HG03175 (cell line): ENCODE measurements at regions not wholly inside any gene's neighbourhood (a gene's known extent, or its start where the extent isn't known, plus 50 kb on each side); places are given as distances from the start of the nearest gene placed in this dataset.

Source experiments
- ATAC-seq: cut with Tn5 transposase; IDR thresholded peaks from one replicate; pipeline ENCODE4 v1.9.1; 2021; ENCODE audit warnings: mild to moderate bottlenecking, moderate library complexity; ENCODE audit not compliant: unreplicated experiment

DNA sequence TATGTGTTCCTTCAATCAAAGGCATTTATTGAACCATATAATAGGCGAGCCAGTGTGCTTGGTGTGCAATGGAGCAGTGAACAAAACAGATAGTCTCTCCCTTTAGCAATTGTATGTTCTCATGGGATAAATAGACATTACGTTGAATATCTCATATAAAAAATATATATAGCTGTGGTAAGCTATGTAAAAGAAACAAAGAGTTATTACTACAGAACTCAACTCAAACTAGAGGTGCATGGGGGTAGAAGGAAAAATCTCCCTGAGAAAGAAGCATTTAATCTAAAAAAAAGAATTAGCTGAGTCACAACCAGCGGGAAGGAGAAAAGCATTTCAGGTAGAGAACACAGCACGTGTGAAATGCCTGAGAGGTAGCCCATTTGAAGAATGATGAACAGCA lies 919.3 kb downstream of the CDH11 start:
- no peak for ATAC-seq

DNA sequence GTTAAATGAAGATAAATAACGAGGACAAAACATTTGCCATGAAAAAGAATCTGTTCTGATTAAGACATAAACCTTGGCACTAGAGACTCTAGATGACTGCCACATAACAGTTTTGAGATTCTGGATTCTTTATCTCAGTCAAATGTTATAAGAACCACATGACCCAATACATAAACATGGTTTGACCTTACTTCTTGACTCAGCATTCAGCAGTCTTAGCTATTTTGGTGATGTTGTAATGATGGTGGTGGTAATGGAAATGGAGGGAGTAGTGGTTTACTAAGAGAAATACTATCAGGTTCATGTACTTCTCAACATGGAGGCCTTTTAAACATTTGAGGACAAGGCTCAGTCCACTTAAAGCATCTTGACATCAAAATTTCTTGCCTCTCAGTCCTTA lies 925.4 kb downstream of the CDH11 start:
- ATAC-seq: no peak

DNA sequence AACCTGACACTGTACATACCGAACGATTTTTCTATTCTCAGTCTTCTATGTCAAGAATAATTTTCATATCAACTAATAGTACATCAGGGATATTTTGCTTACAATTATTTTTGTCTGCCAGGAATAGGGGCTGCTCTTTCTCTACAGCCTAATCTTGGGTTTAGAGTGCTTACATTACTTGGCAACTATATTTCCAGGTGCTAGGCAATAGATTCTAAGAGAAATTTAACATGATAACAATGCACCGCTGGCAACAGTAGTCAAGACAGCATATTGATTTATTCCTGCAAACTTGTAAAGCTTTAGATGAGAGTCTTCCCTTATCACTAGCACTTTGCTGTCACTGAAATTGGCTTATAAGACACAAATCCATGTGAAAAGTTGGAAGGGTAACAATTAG lies 935.9 kb downstream of the CDH11 start:
- no peak for ATAC-seq

DNA sequence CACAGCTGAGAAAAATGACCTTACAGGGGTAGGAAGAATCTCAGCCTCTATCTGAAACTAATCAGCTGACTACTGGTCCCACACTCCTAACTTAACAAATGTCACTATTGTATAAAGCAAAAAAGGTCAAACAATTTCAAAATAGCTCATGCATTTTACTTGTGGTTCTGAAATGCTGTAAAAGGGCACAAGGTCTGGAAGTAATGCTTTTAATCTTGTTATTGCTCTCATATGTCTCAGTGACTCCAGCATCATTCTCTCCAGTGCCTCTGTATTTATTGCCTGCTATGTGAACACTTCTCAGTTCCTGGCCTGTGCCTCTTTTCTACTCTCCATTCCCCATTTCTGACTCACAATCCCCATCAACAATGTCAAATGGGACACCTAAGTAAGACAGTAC lies 937.7 kb downstream of the CDH11 start:
- ATAC-seq: no peak

DNA sequence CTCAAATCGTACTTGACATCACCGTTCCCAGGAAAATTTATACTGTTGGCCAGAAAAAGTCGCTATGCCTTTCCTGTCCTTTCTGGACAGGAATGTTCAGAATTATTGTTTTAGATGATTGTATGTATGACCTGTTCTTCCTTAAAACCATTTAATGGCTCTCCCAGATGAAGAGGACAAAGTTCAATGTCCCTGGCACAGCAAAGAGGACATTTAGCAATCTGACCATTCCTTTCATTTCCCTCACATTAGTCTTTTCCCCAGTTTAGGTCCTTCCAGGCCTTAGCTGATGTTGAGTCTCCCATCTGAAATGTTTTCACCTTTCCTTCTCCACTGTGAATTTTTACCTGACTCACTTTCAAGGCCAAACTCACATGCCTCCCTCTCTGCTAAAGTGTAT lies 938.9 kb downstream of the CDH11 start:
- ATAC-seq: no peak

DNA sequence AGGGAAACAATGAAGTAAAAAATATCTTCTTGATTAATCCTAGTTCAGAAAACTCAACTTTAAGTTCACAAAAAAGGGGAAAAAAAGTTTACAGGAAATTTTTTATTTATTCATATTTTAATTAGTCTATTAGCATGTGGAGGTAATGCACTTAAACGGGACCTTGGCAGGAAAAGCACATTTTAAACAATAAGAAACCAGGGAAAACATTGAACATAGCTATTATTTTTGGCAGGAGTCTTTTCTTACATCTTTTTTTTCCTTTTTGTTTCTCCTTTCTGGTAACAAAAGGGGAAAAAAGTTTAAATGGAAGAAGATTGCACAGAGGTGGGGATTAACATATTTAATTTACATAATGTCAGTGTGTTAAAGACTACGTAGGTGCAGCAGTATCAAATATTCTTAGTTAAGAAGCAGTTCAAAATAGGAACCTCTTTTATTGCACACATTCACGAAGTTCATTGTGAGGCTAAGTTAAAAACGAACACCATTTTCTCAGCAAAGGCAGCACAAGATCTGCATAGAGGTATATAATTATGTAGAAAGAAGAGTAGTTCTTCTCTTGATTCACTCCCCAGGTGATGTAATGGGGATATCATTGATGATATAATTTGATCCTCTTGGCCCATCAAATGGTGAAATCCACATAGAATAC lies 940.5 kb downstream of the CDH11 start:
- no peak for ATAC-seq

DNA sequence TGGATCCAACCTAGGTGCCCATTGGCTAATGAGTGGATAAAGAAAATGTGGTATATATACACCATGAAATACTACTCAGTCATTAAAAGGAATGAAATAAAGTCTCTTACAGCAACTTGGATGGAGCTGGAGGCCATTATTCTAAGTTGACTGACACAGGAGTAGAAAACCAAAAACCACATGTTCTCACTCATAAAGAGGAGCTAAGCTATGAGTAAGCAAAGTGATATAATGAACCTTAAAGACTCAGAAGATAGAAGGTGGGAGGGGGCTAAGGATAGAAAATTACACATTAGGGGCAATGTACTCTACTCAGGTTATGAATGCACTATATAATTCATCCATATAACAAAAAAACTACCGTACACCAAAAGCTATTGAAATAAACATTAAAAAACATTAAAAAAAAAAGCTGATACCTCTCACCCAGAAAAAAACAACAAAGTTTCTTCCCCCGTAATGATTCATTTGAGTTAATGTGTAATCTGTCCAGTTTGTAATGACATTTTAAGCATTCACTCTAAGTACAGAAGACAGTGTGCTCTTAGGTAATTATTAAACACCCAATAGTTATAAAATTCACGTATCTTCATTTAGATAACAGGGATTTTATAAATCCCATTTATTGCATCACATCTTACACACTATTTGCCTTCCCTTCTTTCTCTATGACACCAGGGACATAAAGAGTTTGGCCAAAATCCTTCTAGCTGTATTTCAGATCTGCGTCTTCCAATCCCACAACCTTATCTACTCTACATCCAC lies 941.5 kb downstream of the CDH11 start:
- ATAC-seq: no peak

DNA sequence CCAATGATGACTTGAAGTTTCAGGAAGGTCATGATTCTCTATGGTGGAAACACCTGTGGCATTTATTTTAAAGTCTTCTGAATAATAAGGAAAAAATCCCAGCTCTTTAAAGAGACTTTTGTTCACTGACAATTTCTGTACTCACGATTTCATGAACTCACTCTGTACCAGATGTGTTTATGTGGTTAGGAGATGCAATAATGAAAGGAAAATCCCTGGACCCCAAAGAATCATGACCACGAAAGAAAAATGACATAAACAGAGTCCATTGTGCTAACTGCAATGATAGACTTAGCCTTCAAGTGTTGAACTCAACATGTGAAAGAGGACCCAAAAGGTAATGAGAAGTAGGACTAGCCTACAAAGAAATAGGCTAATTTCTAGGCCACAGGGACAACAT lies 947.5 kb downstream of the CDH11 start:
- no peak for ATAC-seq

DNA sequence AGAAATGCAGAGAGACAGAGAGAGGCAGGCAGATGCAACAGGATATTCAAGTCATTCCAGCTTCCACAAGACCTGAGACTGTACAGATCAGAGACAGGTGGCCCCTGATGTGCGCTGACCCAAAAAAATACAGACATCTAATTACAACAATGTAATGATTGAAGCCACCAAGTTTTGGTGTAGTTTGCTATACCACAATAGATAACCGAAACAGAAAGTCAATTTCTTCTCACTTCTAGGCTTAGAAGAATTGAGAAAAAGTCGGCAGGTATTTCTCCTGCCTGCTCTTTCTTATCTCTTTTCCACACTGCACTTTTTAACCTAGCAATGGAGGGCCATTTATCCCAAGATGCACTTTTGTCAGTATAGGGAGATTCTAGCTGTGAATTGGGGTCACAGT lies 949.2 kb downstream of the CDH11 start:
- no peak for ATAC-seq

DNA sequence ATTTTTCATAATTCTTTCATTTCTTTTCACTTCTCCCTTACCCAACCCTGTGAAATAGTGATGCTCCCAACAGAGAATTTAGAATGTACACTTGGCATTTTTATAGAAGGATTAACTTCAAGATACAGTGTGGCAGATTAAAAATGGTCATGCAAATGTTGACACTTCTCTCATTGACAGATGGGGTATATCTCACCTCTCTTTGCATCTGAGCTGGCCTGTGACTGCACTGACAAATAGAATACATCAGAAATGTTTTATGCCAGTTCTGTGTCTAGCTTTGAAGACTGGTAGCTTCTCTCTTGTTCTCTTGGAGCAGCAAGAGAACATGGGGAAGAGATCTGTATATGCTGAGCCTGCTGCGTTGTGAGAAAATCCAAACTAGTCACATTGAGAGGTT lies 949.6 kb downstream of the CDH11 start:
- no peak for ATAC-seq

DNA sequence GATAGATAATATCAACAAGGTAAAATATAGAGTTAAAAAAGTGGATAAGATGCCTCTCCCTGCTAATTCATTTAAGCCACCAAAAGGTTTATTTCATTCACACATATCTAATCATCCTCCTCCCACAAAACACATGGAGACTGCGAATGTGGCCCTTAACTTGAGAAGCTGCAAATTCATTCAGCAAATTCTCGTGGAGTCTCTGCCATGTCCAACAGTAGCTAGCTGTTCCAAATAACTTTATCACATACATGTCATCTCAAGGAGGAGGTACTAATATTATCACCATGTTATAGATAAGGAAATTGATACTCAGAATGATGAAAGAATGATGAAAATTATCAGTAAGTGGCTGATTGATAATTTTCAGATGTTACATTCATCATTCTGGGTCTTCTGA lies 950.2 kb downstream of the CDH11 start:
- no peak for ATAC-seq

DNA sequence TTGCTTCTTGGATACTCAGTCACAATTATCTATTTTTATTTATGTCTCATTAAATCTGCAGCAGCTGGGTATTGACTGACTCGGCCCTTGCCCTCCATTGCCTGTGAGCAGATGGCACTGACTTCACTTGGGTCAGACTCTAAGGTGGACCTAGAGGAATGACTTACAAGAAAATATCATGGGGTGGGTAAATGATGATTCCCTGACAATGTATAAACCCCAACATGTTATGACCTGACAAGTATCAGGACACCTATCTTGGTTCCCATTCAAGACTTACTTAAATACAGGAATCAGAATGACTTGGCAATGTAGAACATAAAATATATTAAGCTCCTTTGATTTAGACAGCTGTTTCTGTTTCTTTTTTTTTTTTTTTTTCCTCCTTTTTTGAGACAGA lies 953.5 kb downstream of the CDH11 start:
- ATAC-seq: no peak

DNA sequence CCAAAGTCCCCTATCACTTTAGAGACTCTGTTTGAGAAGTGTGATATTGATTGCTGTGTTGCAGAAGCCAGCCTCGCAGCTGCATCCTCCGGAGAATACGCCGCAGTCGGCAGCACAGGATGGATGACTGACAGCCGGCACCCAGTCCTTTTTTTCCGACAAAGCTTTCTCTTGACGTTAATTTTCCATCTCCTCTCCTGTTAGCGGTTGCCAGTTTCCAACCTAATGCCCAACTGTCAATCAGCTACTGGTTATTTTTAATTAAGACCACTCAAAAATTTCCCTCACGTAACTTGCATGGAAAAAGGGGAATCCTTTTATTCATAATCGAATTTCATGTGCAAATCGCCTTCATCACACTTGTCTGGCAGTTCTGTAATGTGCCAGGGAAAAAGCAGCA lies 953.9 kb downstream of the CDH11 start:
- ATAC-seq: no peak

DNA sequence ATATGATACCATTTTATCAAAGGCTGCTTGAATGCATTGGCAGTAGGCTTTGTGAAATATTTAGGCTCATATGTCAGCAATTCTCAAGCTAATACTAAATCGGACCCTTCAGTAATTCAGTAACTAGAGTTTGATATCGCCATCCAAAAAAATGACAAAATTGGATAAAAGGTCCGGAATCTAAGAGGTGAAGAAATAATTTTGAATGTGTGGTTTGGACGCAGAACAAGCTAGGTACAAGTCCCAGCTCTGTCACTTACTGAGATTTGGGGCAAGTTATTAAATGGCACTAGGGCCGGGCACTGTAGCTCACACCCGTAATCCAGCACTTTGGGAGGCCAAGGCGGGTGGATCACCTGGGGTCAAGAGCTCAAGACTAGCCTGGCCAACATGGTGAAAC lies 956.5 kb downstream of the CDH11 start:
- ATAC-seq: no peak

DNA sequence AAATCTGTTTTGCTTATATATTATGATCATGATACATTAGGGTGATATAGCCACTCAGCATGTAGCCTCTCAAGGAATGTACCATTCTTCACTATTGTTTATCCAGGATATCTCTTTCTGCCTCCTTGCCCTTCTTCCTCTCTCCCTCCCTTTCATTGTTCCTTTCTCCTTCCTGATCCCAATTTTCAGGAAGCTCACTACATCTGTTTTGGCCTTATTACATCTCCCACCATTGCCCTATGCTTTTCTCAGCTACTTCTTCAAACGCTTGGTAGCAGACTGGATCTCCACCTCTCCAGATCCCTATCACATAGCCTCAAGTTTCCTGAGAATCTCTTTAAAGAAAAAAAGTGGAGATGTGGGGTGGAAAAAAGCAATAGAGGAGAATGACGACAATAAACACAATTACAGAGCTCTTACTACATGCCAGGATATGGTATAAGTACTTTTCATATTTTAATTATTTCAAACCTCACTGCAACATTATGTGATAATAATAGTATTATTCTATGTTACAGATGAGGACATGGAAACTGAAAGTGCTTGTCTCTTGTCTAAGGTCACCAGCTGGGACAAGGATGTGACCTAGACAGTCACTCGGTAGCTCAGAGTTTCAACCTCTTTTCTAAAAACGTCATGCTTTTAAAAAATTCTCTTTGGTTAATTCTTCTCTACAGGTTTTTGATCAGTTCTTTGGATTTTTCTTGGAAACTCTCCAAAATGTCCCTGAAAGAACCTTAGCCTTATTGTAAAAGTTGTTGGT lies 959.1 kb downstream of the CDH11 start:
- no peak for ATAC-seq

DNA sequence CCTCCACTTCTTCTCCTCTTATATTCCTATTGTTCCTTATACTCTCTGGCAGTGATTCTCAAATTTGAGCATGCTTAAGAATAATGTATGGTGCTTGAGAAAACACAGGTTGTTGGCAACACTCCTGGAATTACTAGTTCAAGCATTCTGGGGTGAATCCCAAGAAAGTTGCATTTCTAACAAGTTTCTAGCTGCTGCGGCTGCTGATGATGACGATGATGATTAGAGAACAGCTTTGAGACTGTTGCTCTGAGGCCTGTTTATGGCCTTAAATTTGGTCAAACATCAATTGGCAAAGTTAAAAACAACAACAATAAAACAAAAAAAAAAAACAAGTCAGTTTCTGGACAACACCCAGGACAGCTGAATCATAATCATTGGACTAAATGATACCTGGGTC lies 961.9 kb downstream of the CDH11 start:
- ATAC-seq: no peak

DNA sequence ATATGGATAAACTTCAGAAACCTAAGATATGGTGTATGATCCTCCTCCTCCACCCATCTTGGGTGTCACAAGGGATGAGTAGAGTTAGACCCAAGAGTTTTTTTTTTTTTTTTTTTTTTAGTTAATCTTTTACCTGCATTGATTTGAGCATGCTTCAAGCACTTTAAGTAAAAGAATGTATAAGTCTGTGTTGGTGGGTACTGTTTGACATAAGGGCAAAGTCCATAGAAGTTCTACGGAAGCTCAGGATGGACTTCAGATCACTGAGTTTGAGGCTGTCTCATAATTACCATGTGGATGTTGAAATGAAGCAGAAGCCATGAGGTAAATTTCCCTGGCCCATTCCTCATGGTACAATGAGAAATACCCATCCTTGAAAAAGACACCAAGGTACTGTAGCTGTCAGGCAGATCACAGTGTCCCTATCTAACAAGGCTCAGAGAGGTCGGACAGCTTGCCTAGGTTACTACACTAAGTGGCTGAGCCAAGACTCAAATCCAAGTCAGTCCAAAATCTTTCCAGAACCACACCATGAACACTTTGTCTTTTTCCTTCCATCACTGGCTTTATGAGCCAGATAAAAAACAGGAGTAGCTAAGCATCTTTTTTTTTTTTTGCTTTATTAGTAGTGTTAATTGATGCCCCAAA lies 962.8 kb downstream of the CDH11 start:
- ATAC-seq: no peak

DNA sequence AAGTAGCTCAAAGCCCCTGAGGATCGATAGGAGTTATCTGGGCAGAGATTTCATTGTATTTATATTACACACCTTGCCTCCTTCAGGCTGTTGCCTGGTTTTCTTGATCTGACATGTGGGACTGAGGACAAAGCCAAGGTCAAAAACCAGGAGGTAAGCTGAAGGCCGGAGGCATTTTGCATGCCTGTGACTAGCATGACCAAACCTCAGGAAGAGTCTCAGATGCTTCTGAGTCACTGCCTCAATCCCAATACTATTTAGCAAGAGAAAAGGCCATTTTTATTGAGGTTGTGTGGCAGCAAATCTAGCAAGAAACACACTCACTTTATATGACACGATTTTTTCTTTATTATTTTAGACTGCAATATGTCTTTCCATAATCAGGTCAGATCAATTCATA lies 968.1 kb downstream of the CDH11 start:
- ATAC-seq: no peak

DNA sequence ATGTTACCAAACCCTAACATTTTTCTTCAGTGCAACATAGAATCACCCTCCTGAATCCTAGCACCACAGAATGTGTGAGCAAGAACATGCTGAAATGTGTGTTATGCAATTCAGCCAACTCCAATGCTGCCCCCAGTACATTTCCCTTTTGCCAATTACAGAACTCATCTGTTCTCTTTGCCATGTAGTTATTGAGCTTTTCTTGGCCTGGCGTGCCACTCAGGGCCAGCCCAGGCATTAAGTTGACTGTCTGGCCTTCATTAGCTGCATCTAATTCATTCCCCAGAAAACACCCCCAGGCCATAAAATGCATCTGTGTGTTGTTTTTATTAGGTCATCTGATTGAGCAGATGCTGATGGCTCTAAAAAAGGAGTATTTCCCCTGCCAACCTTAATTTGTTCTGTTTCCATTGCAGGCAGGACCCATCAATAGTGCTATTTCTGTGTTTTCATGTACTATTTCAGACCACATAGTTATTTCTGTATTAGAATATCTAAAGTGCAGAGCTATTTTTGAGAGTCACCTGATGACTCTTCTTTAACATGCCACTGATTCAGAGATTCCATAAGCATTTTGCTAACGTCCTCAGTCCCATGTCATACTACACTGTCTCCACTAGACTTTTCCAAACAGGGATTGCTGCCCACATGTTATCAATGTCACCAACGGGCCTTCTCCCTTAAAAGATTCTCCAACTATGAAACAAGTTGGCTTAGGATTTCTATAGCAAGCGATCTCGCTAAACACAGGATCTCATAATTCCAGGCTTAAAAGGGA lies 969.7 kb downstream of the CDH11 start:
- ATAC-seq: no peak

DNA sequence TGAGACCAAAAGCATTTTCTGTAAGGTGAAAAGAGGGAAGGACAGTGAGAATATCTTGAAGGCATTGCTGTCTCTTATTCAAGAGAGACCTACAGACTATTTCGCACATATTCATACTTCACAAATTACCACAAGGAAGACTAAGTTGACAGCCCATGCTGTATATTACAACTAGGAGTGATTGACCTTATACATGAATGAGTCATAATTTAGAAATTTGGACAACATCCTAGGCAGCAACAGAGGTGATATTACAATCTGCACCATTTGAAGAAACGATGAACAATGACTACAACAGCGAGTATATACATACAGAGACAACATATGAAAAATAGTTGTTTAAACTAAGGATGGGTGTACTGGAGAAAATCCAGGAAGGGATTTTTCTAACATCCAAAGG lies 971.7 kb downstream of the CDH11 start:
- ATAC-seq: no peak

DNA sequence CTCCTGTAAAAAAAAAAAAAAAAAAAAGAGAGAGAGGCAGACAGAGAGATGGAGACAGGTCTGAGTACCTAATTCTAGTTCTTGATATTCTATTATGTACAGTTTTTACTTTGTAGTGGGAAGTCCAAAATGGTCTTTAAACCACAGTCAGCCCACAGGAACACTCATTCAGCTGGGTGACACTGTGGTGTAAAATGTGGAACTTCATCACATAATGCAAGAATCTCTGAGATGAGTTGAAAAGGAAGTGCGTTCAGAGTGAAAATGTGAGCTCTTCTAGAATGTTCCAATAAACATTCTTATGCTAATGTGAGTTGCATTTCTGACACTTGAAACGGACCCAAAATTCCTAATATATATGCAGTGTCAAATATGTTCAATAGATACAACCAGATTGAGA lies 972.1 kb downstream of the CDH11 start:
- ATAC-seq: no peak
